NCI-H2029 (cell line): ENCODE measurements at regions not wholly inside any gene's neighbourhood (a gene's known extent, or its start where the extent isn't known, plus 50 kb on each side); places are given as distances from the start of the nearest gene placed in this dataset.
A peak's percentile ranks its signal among the peaks of the same experiment; 100 is the strongest.

ENCODE experiments used
- DNase-seq: peaks from one replicate; lab custom pipeline; 2025; lab: John Stamatoyannopoulos, UW

- no peak for DNase-seq
Measured at GRCh38 chr13:31929031-31929770, 102.4 kb upstream of the FRY start.

- no peak for DNase-seq
Measured at GRCh38 chr13:31930490-31930889, 101.1 kb upstream of the FRY start.

- no peak for DNase-seq
Measured at GRCh38 chr13:31930901-31931522, 100.6 kb upstream of the FRY start.

GRCh38 chr13:31937436-31937835 is 94.1 kb upstream of the FRY start:
- no peak for DNase-seq

DNA sequence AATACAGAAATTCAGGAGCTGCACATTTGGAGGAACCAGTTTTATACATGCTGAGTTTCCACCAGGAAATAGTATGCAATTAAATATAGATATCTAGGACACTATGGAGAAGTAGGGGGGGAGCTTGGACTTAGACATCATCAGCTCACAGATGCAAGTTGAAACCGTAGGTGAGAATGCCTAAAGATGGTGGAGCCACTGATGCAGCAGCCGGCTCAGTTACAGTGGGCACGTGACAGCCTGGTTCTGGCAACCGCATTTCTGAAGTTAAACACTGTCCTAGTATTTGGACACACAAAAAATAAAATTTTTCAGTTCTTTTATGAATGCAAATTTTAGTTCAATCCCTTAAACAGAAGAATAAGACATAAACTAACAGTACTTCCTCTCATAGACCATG is 91.5 kb upstream of the FRY start:
- no peak for DNase-seq

- DNase-seq, result no peak
Measured at GRCh38 chr13:31943591-31943990, 88.0 kb upstream of the FRY start.

DNA sequence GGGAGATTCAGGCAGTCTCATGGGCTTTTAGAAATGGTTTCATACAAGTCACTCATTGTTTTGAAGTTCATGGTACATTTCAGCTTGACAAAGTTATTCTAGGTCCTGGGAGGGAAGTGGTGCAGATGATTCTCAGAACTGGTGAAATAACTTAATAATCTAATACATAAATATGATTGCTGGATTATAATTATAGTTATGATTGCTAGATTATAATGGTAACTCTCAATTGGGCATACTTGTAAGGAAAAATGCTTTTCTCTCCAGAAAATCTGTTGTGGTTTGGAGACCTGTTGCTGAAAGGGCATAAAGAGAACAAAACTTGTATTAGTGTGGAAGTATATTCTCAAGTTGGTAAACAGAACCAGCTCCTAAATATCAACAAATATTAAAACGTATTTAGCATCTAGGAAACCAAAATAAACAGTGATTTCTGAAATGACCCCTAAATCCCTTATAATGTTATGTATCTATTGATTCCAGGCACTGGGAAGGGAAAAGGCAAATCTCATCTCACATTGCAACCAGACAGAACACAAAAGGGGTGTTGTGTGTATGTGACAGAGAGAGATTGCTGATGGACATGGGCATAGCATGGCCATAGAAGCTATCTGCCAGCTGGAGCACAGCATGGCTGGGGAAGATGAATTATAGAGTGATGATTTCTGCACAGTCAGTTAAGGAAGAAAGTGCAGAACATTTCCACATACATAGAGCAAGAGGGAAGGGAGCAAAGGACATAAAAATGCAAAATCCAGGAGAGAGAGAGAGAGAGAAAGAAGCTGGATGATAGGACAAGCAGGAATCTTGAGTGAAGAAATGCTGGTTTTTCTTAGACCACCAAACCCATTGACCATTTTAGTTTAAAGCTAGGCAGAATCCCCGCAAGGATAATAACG is 87.1 kb upstream of the FRY start:
- DNase-seq, result no peak

GRCh38 chr13:31945202-31945961 is 86.2 kb upstream of the FRY start:
- DNase-seq, result peak; percentile 78

DNA sequence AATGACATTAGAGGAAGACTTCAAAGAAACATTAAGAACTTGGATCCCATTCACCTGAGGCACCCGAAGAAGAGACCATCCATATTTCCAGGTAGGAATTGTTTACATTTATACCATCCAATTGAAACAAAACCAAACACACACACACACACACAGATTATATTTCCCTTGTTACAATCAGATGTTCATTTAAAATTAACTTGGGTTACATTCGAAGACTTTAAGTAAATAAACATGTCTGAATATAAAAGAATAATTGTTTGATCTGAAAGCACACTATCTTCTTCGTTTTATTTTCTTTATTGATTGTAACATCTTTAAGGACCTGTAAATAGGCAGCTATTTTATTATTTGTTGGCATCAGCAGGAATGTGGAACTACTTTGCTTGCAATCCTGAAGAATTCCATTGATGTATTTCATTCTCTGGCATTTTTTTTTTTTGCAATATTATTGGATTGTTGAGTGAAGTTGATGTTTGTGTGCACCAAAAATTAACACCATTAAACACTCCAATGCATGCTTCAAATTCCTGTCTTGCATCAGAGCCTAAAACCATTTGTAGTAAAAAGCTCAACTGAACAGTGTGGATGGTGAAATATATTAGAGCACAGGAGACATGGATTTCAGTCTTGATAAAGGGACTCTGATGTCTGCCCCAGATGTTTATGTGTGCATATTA is 85.3 kb upstream of the FRY start:
- DNase-seq, result no peak

GRCh38 chr13:31947105-31947504 is 84.5 kb upstream of the FRY start:
- peak; percentile 19 for DNase-seq

DNA sequence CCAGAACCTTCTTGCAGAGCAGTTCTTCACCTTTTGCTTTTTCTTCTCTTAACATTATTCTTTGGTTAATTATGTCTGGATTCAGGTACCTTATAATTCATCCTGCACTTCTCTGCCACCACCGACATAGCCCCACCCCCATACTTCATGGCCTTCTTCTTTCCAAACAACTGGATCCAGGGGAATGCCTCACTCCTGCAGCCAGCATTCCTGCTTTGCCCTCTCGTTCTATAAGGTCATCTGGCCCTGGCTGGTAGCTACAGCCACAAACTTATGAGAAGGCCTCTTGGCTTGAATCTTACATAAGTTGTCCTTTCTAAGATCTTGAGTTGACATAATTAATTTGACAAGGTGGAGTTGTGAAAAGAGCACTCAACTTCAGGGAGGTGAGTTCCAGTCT is 84.1 kb upstream of the FRY start:
- no peak for DNase-seq

DNA sequence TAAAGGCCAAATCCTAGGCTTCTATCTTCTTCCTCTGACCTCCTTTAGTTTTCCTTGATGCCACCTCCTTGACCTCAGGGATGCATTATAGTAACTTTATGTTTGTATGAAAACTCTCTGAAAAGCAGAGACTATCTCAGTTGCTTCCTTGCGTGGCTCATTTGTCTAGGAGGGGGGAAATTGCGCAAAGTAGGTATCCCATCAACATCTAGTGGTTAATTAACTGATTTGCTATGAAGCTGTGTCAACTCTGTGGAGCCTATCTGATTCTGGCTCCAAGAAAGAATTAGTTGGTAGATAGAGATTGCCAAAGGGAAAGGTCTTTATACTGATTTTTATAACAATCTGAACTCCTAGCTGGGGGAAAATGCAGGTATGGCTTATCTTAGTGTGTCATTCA is 82.1 kb upstream of the FRY start:
- no peak for DNase-seq

- DNase-seq, result peak; percentile 7
Measured at GRCh38 chr13:31950111-31950815, 81.3 kb upstream of the FRY start.

- DNase-seq, result peak; percentile 54
Measured at GRCh38 chr13:31951215-31951678, 80.3 kb upstream of the FRY start.

DNA sequence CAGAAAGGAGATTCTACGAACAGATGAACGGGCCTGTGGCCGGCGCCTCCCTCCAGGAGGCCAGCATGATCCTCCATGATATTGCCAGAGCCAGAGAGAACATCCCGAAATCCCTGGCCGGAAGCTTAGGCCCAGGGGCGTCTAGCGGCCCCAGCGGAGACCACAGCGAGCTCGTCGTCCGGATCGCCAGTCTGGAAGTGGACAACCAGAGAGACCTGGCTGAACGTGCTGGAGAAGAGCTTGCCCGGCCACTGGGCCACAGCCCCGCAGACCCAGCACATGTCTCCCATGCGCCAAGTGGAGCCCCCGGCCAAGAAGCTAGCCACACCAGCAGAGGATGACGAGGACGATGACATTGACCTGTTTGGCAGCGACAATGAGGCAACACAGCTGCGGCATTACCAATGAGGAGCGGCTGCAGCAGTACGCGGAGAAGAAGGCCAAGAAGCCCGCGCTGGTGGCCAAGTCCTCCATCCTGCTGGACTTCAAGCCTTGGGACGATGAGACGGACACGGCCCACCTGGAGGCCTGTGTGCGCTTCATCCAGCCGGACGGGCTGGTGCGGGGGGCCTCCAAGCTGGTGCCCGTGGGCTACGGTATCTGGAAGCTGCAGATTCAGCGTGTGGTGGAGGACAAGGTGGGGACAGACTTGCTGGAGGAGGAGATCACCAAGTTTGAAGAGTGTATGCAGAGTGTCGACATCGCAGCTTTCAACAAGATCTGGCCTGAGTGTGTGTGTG is 78.8 kb upstream of the FRY start:
- DNase-seq, result no peak

GRCh38 chr13:31955101-31955500 is 76.5 kb upstream of the FRY start:
- no peak for DNase-seq

DNA sequence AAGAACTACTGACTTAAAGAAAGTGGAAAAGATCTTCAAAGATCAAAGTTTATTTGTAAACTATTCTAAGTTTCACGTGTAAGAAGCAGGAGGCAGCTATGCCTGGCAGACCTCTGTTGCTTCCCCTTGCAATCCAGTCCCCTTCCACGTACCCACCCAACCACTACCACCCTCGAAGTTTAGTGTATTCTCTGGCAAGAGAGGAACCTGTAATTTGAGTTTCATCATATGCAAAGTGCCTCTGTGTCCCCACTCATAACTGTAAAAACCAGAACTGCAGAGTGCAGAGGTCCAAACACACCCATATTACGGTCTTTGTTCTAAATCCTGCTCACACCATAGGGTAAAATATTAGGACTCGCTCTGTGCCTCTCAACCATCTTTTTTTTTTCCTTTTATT is 75.8 kb upstream of the FRY start:
- no peak for DNase-seq

DNA sequence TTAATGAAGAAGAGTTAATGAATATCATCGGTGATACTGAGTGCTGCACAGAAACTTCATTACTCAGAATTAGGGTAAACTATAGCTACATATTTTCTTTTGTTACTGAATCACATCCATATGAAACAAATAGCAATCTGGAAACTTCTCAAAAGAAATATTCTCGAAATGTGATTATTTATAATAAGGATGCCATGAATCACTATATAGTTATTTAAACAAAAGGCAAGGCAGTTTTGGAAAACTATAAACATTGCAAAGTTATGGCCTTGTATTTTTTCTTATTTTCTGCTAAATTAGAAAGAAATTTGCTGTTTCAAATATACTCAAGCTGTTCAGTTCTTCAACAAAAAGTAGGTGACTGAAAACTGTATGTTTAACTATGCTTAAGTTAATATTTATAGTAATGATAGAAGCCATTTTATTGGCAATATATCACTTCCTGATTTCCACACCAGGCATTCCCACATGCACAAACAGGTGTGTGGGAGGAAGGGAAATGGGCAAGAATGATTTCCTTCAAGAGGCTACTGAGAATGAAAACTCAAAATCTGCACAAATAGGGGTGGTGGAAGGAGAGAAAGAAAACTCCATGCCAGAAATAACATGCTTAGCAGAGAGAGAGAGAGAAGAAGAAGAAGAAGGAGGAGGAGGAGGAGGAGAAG is 74.5 kb upstream of the FRY start:
- DNase-seq, result no peak

DNA sequence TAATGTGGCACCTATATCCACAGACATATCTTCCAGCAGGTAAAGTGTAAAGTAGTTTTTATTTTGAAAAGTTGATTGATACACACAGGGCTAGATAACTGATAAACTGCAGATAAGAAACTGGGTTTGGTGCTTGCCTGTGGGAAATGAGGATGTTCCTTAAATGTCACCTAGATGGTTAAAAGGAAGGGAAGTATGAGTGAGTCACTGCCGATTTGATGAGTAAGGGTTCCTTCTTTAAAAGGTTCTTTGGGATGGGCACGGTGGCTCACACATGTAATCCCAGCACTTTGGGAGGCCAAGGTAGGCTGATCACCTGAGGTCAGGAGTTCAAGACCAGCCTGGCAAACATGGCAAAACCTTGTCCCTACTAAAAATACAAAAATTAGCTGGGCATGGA is 73.8 kb upstream of the FRY start:
- no peak for DNase-seq
